Ovary (tissue), 3 donors: ENCODE measurements at regions not wholly inside any gene's neighbourhood (a gene's known extent, or its start where the extent isn't known, plus 50 kb on each side); places are given as distances from the start of the nearest gene placed in this dataset.
"Not testable (repeated sequence)": the region's sequence is repeated elsewhere in the genome, so short reads cannot be mapped to it uniquely, and the experiment has no call there.

Experiments
- EP300 ChIP-seq: sonication (generic); formaldehyde crosslinking; IDR thresholded peaks from one replicate; pipeline ENCODE4 v1.6.1; 2017; ENCODE audit warnings: antibody characterized with exemption
- POLR2A ChIP-seq: fragments of 450-650 bp; IDR thresholded peaks from one replicate; pipeline ENCODE4 v1.6.1; 2017; ENCODE audit warnings: antibody characterized with exemption, mild to moderate bottlenecking, moderate library complexity
- TF ChIP-seq, protein P1 (sequence below), 3 donors: fragments of 450-650 bp in 2 of 3; fragments of 200-600 bp in 1 of 3; IDR thresholded peaks; one replicate each; pipeline versions ENCODE4 v1.5.1 to v1.8.0; 2016 to 2022; ENCODE audit warnings: antibody characterized with exemption in 3 of 3, mild to moderate bottlenecking in 1 of 3
- donor health status: DM: no; HTN: no; CAD: no.

DNA sequence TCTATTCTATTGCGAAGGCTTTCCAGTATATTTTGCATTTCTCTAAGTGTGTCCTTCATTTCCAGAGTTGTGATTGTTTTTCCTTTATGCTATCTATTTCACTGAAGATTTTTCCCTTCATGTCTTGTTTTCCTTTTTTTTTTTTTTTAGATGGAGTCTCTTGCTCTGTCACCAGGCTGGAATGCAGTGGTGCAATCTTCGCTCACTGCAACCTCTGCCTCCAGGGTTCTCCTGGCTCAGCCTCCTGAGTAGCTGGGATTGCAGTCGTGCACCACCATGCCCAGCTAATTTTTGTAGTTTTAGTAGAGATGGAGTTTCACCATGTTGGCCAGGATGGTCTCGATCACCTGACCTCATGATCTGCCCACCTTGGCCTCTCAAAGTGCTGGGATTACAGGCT, 479.9 kb upstream of the MAN1A1 start:
- TF ChIP-seq, protein P1, sequence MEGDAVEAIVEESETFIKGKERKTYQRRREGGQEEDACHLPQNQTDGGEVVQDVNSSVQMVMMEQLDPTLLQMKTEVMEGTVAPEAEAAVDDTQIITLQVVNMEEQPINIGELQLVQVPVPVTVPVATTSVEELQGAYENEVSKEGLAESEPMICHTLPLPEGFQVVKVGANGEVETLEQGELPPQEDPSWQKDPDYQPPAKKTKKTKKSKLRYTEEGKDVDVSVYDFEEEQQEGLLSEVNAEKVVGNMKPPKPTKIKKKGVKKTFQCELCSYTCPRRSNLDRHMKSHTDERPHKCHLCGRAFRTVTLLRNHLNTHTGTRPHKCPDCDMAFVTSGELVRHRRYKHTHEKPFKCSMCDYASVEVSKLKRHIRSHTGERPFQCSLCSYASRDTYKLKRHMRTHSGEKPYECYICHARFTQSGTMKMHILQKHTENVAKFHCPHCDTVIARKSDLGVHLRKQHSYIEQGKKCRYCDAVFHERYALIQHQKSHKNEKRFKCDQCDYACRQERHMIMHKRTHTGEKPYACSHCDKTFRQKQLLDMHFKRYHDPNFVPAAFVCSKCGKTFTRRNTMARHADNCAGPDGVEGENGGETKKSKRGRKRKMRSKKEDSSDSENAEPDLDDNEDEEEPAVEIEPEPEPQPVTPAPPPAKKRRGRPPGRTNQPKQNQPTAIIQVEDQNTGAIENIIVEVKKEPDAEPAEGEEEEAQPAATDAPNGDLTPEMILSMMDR (IDR thresholded peaks at IDR 0.05): not testable (repeated sequence)
- not testable (repeated sequence) for TF ChIP-seq EP300, POLR2A
